GM12872 (cell line): ENCODE measurements at regions not wholly inside any gene's neighbourhood (a gene's known extent, or its start where the extent isn't known, plus 50 kb on each side); places are given as distances from the start of the nearest gene placed in this dataset.

Source experiments
- CTCF ChIP-seq: IDR thresholded peaks from 3 replicates; pipeline ENCODE4 v1.5.1; 2011; ENCODE audit warnings: low read depth, mild to moderate bottlenecking, low read length, moderate library complexity; ENCODE audit not compliant: insufficient read depth

- no peak for TF ChIP-seq CTCF
These were observed 208.1 kb downstream of the CDH19 start for GRCh38 chr18:66395671-66396218.

- TF ChIP-seq CTCF, result no peak
These were observed 210.4 kb downstream of the CDH19 start for GRCh38 chr18:66393463-66393862.

- TF ChIP-seq CTCF, result no peak
These were observed 226.6 kb downstream of the CDH19 start for GRCh38 chr18:66377291-66377690.

- TF ChIP-seq CTCF, result no peak
These were observed 256.9 kb downstream of the CDH19 start for GRCh38 chr18:66346833-66347588.

- TF ChIP-seq CTCF, result no peak
These were observed 259.7 kb downstream of the CDH19 start for GRCh38 chr18:66344227-66344626.

GRCh38 chr18:66342577-66342976 lies 261.3 kb downstream of the CDH19 start:
- TF ChIP-seq CTCF, result no peak

GRCh38 chr18:66334534-66334933 lies 269.4 kb downstream of the CDH19 start:
- TF ChIP-seq CTCF, result no peak
